ENCODE measurements at regions not wholly inside any gene's neighbourhood (a gene's known extent, or its start where the extent isn't known, plus 50 kb on each side); places are given as distances from the start of the nearest gene placed in this dataset.

GRCh38 chr2:101546376-101547058, 71.6 kb upstream of the RFX8 start:
- no peak overlapping the region for H3K4me3 ChIP-seq (replicated peaks in 1 of 2; ENCODE audit: low read depth in 1 of 2, low read length in 2 of 2)
- BruUV-seq (replicated peaks), result no TSS peak
- ChIA-PET CTCF (no interaction called here), POLR2A (no interaction called here), RAD21 (ENCODE audit: low non-redundant PET in 1 of 2, low total read pairs in 2 of 2, uncharacterized antibody in 2 of 2, unreplicated experiment in 2 of 2) (no interaction called here)
- intact Hi-C loops (cut with micrococcal nuclease), result no loop called here
- TF ChIP-seq FOSL1 (IDR thresholded peaks at IDR 0.05; ENCODE audit: low read depth) (peak; percentile 60), CEBPB (IDR thresholded peaks at IDR 0.05; ENCODE audit: low read depth) (peak; percentile 49; the same call in 1 of the 2 replicates), JUND (IDR thresholded peaks at IDR 0.05) (peak; percentile 18; the same call in 1 of the 2 replicates), CTCF (IDR thresholded peaks at IDR 0.05 in 2 of 3, conservative IDR thresholded peaks at IDR 0.05 in 1 of 3; ENCODE audit: borderline replicate concordance in 1 of 3, insufficient read depth in 1 of 3, low read depth in 2 of 3, low read length in 2 of 3) (0 out of 6 replicates have a peak, but pooled peaks of 1 of the 3 experiments have one; percentile 3), POLR2AphosphoS5 (IDR thresholded peaks at IDR 0.05; ENCODE audit: low read depth, low read length) (no peak), ZNF274 (IDR thresholded peaks at IDR 0.05; ENCODE audit: low read depth, low read length) (no peak)
- no peaks in the 10 kb centered on the region for H3K9me2 ChIP-seq (ENCODE audit: insufficient read depth)
- H3K79me2 ChIP-seq (ENCODE audit: insufficient read depth, low read length), result no peaks in the 10 kb centered on the region
- no peaks in the 10 kb centered on the region for H4K20me1 ChIP-seq (ENCODE audit: insufficient read depth)
- no peak overlapping the region for H2AFZ ChIP-seq (ENCODE audit: low read depth, low read length, poor library complexity, severe bottlenecking)
- H3K4me2 ChIP-seq (ENCODE audit: low read length), result peak overlapping the region; percentile 43
- no peaks in the 10 kb centered on the region for H3K36me3 ChIP-seq (ENCODE audit: control insufficient read depth in 1 of 2, insufficient read depth in 2 of 2, low read length in 2 of 2)
- no peaks in the 10 kb centered on the region for H3K27me3 ChIP-seq (ENCODE audit: insufficient read depth, low read length)
- ATAC-seq (peak; percentile 63), DNase-seq (ENCODE audit: low read depth, low spot score) (peak; percentile 7)
- no peak overlapping the region for H3K27ac ChIP-seq (ENCODE audit: low read depth, low read length)
- H3K9me3 ChIP-seq (ENCODE audit: control insufficient read depth in 1 of 2, insufficient read depth in 1 of 2, low read depth in 1 of 2, low read length in 2 of 2), result no peaks in the 10 kb centered on the region
- no peak overlapping the region for H3K9ac ChIP-seq (ENCODE audit: low read length)
- H3K4me1 ChIP-seq (ENCODE audit: control insufficient read depth in 1 of 2, insufficient read depth in 2 of 2, low read length in 2 of 2), result peaks cover 4 to 19% of the 10 kb centered on the region in 2 experiments

GRCh38 chr2:101545950-101546349, 71.0 kb upstream of the RFX8 start:
- BruUV-seq (replicated peaks), result no TSS peak
- H3K9me2 ChIP-seq (ENCODE audit: insufficient read depth), result no peaks in the 10 kb centered on the region
- H2AFZ ChIP-seq (ENCODE audit: low read depth, low read length, poor library complexity, severe bottlenecking), result no peak overlapping the region
- intact Hi-C loops (cut with micrococcal nuclease), result no loop called here
- peak overlapping the region; percentile 43 for H3K4me2 ChIP-seq (ENCODE audit: low read length)
- no peak overlapping the region for H3K27ac ChIP-seq (ENCODE audit: low read depth, low read length)
- H4K20me1 ChIP-seq (ENCODE audit: insufficient read depth), result no peaks in the 10 kb centered on the region
- H3K9me3 ChIP-seq (ENCODE audit: control insufficient read depth in 1 of 2, insufficient read depth in 1 of 2, low read depth in 1 of 2, low read length in 2 of 2), result no peaks in the 10 kb centered on the region
- peaks cover 4 to 19% of the 10 kb centered on the region in 2 experiments for H3K4me1 ChIP-seq (ENCODE audit: control insufficient read depth in 1 of 2, insufficient read depth in 2 of 2, low read length in 2 of 2)
- DNase-seq (ENCODE audit: low read depth, low spot score) (no peak), ATAC-seq (no peak)
- CTCF ChIA-PET, result no interaction called here
- no peak overlapping the region for H3K4me3 ChIP-seq (replicated peaks in 1 of 2; ENCODE audit: low read depth in 1 of 2, low read length in 2 of 2)
- no peaks in the 10 kb centered on the region for H3K79me2 ChIP-seq (ENCODE audit: insufficient read depth, low read length)
- H3K27me3 ChIP-seq (ENCODE audit: insufficient read depth, low read length), result no peaks in the 10 kb centered on the region
- H3K36me3 ChIP-seq (ENCODE audit: control insufficient read depth in 1 of 2, insufficient read depth in 2 of 2, low read length in 2 of 2), result no peaks in the 10 kb centered on the region
- no peak overlapping the region for H3K9ac ChIP-seq (ENCODE audit: low read length)
- POLR2A ChIA-PET, result no interaction called here
- RAD21 ChIA-PET (ENCODE audit: low non-redundant PET in 1 of 2, low total read pairs in 2 of 2, uncharacterized antibody in 2 of 2, unreplicated experiment in 2 of 2), result no interaction called here
- TF ChIP-seq RAD21 (IDR thresholded peaks at IDR 0.05; ENCODE audit: low read depth) (no peak), EGR1 (IDR thresholded peaks at IDR 0.05; ENCODE audit: low read depth) (no peak), SP1 (IDR thresholded peaks at IDR 0.05; ENCODE audit: low read depth) (no peak), REST (IDR thresholded peaks at IDR 0.05; ENCODE audit: low read depth) (no peak), TCF7L2 (IDR thresholded peaks at IDR 0.05; ENCODE audit: borderline replicate concordance, extremely low read depth, insufficient read depth, insufficient read length) (no peak), CBX3 (IDR thresholded peaks at IDR 0.05; ENCODE audit: low read depth) (no peak), FOSL1 (IDR thresholded peaks at IDR 0.05; ENCODE audit: low read depth) (no peak), MAX (IDR thresholded peaks at IDR 0.05) (no peak), YY1 (IDR thresholded peaks at IDR 0.05; ENCODE audit: extremely low read depth, insufficient replicate concordance, low read depth, low read length) (no peak), ZNF274 (IDR thresholded peaks at IDR 0.05; ENCODE audit: low read depth, low read length) (no peak), POLR2AphosphoS5 (IDR thresholded peaks at IDR 0.05; ENCODE audit: low read depth, low read length) (no peak)

Measured in HCT116 (cell line).